Retinal pigment epithelial cell (primary cell): ENCODE measurements at regions not wholly inside any gene's neighbourhood (a gene's known extent, or its start where the extent isn't known, plus 50 kb on each side); places are given as distances from the start of the nearest gene placed in this dataset.
A peak's percentile ranks its signal among the peaks of the same experiment; 100 is the strongest.

Experiments
- DNase-seq: peaks from one replicate; pipeline ENCODE4 v3.0.0-alpha.2; 2010; ENCODE audit warnings: low read depth
- H3K4me3 ChIP-seq: 2 replicates; pipeline ENCODE4 v1.5.1; 2011; ENCODE audit warnings: mild to moderate bottlenecking, low read length, control low read depth, moderate library complexity
- CTCF ChIP-seq: conservative IDR thresholded peaks from 2 replicates; pipeline ENCODE4 v1.5.1; 2011; ENCODE audit warnings: low read depth, low read length, control low read depth, inconsistent platforms

DNA sequence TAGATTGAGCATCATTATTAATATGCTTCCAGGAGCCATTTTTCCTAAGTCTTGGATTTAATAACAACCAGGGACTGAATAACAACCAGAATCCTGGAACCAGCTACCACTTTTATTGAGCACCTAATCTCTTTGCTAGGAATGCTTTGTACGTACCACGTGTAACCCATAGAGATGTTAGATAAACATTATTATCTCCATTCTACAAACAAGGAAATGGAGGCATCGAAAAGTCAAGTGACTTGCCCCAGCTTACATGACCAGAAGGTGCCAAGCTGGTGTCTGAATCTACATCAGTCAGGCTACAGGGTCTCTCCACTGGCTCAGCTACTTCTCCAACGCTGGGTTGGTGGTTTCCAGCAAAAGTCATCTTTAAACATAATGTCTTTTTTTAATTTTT, 256.1 kb upstream of the ANKRD55 start:
- H3K4me3 ChIP-seq: no peak overlapping the region
- DNase-seq: no peak
- no peak for TF ChIP-seq CTCF

DNA sequence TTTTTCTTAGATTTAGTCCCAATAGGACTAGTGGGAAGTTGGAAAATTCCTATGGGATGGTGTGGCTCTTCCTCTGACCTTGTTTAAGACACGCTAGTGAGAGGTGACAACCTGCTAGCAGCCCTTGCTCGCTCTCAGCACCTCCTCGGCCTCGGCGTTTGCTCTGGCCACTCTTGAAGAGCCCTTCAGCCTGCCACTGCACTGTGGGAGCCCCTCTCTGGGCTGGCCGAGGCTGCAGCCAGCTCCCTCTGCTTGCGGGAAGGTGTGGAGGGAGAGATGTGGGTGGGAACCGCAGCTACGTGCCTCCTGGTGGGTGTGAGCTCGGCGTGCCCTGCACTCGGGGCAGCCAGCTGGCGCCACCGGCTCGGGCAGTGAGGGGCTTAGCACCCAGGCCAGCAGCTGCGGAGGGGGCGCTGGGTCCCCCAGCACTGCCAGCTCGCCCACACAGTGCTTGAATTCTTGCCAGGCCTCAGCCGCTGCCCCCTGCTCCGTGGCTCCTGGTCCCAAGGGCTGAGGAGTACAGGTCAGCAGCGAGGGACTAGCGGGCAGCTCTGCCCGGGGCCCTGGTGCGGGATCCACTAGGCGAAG, 254.5 kb upstream of the ANKRD55 start:
- TF ChIP-seq CTCF: no peak
- H3K4me3 ChIP-seq: no peak overlapping the region
- DNase-seq: no peak

- no peak for DNase-seq
- no peak for TF ChIP-seq CTCF
- H3K4me3 ChIP-seq: no peak overlapping the region
These were observed 249.2 kb upstream of the ANKRD55 start for GRCh38 chr5:56482363-56482762.

DNA sequence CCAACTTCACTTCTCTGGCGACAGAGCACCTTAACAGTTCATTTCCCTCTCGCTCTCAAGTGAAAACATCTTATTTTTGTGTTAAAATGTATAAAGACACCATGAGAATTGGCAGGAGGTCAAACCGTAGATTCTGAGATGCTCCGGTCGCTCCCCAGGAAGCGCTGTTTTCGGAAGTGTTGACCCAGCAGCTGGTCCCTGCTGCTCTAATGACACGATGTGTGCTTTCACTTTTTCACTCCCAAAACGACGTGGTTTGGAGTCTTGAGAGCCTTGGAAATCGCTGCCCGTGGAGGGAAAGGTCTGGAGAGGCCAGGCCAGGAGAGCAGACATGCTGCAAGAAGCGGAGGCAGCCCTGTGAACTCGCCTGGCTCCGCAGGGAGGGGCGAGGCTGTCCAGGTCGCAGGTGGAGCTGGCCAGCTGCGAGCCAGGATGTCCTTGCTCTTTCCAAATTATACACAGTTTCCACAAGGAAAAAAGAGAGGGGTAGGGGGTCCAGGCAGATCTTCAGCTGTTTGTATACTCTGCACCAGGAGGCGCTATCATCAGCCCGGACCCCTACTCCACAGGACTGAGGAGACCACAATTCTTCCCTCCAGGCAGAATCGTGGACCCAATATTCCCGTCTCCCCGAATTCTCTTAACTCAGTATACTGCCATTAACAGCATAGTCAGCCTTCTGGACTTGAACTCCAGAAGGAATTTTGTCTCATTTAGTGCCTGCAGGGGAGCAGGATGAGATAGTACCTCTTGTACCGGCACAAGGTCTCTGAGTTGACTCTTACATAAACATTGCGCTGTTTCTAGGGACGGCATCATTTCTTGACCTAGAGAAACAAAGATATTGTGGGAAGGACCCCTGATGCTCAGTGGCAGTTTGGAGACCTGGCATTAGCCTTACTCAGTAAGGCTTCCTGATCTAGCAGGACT, 248.6 kb upstream of the ANKRD55 start:
- TF ChIP-seq CTCF: peak; percentile 55
- H3K4me3 ChIP-seq: peak overlapping the region; percentile 63
- no peak for DNase-seq

DNA sequence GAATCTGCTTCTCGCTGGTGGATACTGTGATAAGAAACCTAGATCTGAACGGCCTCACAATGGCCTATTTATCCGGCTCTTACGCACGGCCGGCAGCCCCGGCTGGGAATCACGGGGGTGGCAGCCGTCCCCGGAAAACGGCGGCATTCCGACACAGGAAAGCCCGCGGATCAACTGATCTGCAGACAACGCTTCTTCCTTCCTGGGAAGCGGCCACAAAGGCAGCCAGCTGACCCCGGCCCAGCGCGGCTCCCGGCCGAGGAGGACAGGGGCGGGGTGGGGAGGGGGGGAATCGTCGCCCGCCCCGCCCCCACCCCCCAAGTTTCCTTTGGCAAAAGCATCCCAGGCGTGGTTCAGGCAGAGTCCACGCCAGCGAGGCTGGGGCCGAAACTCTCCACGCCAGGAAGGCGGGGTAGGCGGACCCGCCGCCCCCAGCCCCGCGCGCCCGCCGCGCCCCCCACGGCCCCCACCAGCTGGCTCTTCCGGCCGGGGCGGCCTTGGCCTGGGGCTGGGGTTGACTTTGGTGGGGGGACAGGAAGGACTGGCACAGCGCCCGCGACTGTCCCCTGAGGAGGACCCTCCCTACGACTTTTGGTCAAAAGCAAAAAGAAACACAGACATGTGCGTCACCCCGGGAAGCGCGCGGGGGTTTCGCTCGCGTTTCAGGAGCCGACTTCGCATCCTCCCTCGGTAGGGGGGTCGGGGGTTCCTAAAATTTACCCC, 247.7 kb upstream of the ANKRD55 start:
- no peak for TF ChIP-seq CTCF
- peak overlapping the region; percentile 63 for H3K4me3 ChIP-seq
- DNase-seq: peak; percentile 66

GRCh38 chr5:56480078-56480704, 247.1 kb upstream of the ANKRD55 start:
- peak overlapping the region; percentile 63 for H3K4me3 ChIP-seq
- no peak for TF ChIP-seq CTCF
- DNase-seq: no peak
